ENCODE measurements at regions not wholly inside any gene's neighbourhood (a gene's known extent, or its start where the extent isn't known, plus 50 kb on each side); places are given as distances from the start of the nearest gene placed in this dataset.

DNA sequence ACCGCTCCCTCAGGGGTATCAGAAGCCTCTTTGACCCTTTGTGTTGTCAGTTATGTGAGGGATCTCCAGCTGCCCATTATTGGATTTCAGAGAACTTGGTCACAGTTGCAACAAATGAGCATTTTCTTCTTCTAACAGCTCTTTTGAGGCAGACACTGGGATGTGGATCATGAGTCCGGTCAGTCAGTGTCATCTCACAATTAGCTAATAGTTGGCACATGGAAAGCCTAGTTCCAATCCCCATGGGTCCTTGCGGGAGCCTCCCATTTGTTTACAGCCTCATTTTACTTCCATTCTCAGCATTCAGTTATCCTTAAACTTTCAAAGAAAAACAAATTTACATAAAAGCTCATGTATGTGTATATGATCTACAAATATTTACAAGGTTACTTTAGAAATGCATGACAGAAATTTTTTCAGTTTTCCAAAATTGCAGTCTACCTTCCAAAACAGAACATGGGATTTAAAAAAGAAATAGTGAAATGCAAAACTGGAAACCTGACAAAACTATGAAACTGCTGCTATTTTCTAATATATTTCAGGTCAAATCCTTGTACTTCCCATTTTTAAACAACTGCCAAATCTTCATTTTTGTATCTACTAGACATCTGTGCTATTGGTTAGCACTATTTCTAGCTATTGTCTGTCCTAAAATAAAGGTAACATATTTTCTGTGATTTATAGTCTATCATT, 547.1 kb upstream of the ZEB2 start:
- no peak for DNase-seq

DNA sequence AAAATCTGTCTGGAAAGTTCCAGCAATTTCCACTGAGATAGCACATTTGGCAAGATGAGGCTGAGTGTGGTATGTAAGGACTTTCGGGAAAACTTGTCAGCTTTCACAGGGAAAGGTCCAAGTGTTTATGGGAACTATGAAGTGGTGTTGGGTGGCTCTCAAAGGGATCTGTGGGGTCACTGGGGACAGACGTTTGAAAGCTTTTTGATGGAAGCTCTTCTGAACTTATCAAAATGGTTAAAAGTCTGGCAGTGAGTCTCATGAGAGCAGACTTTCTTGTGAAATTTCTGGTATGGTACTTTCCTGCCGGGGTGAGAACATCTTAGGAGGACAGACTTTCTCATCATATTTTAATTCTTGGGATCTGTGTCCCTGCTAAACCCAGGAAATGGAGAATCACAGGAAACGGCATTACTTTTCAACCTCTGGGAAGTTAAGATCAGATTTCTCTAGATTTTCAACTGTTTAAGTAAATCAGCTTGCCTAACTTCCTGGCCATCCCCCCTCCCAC, 546.3 kb upstream of the ZEB2 start:
- DNase-seq, result no peak

DNA sequence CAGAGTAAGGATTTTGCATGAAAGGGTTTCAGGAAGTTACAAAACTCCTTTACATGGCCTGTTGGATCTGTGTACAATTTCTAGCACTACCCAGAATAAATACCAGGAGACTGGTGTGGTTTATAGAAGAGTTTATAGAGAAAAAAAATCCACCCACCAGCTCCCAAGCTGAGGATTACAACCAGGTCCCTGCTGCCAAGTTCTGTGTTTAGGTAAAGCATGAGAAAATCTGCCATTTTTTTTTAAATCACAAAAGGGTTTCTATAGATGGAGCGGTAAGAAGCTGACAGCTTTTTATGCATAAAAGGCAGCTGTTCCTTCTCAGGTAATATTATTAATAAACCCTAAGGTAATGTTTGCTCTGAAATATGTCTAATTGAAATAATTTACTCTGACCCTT, 545.4 kb upstream of the ZEB2 start:
- DNase-seq, result no peak

DNA sequence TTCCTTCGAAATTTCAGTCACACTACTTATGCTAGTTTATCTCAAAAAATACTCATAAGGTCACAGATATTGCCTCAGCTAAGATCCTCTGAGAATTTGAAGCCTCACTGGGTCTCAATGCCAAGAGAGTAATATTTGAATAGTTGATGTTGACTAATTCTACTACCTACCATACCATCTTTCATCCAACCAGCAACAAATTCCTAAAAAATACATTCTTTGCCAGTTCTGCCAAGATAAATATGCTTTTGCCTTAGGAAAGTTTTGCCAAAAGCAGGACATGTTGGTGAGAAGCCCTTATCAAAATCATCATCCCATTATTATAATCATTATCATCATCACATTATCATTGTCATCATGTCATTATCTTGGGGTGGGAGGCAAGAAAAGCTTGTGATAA, 544.6 kb upstream of the ZEB2 start:
- DNase-seq, result no peak

DNA sequence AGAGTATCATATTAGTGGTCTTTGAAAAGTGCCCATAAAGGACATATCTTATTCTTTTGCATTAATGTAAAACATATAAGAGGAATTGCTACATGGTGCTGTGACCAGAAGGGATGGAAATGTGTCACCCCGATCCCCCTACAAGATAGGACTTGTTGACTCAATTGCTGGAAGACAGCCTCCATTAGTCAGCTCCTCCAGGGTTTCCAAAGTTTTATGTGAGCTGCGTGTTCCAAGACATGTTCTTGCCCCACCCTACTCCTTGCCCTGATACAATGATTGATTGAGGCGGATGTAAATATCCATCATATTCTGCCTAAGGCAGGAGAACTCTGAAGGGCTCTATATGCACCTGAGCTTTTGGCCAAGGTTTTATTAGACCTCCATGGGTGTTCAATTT, 541.0 kb upstream of the ZEB2 start:
- no peak for DNase-seq

DNA sequence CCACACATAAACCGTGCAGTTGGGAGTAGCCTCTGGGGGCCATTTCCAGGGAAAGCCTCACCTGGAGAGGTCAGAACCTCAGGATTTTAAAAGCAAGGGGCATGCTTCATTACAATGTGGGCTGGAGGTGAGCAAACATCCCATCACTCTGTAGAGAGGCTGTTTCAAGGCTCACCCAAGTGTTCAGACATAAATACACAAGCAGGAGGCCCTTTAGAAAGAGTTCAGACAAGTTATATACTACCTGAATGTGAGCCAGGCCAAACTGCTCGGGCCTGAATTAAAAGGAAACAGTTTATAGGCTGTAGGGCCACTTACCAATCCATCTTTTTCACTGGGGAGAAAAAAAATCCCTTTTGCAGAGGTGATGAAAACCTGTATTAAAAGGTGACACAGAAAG, 540.0 kb upstream of the ZEB2 start:
- no peak for DNase-seq

DNA sequence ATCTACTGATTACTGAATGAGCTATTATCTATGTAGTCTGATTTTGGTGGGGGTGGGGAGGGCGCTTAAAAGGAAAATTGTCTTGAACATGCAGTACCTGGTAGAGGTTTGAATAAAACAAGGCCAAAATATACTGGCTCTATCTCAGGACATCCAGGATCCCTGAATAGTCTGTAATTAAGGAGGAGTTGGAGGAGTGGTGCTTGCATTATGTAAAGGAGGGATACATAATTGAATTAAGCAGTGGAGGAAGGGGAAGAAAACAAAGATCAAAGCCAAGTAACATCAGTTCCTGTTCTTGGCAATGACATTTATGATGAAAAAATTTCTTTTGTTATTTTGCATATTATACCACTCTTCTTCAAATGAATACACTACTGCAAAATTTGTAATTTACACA, 539.4 kb upstream of the ZEB2 start:
- DNase-seq, result no peak

DNA sequence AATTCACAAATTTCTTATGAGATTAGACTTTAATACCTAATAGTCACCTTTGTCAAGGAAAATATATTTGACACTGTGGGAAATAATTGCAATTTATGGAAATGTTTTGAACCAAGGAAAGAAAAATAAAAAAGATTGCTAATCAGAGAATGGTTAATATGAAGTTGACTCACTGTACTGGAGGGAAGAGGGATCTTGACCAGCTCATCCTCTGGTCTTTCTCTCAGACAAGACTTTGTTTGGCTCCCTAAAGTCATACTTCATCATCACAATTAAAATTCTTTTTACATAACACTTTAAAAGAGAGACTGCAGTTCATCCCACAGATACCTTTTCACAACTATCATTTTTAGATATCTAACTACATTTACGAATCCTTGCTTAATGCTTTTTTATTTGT, 538.5 kb upstream of the ZEB2 start:
- DNase-seq, result no peak

DNA sequence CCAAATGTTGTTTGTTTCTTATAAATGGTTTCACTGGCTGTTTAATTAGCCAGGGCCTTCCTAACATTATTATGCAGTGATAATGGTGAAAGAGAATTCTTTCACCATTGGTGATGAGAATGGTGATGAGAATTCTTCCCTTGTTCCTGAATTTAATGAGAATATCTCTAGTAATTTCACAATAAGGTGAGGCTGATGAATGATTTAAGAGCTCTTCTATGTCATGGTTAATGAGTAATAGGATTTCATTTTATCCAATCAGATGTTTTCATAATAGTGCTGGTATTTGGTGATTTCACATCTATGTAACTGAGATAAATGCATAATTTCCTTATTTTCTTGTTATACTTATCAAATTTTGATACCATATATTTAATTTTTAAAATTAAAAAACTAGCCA, 535.7 kb upstream of the ZEB2 start:
- DNase-seq, result no peak

DNA sequence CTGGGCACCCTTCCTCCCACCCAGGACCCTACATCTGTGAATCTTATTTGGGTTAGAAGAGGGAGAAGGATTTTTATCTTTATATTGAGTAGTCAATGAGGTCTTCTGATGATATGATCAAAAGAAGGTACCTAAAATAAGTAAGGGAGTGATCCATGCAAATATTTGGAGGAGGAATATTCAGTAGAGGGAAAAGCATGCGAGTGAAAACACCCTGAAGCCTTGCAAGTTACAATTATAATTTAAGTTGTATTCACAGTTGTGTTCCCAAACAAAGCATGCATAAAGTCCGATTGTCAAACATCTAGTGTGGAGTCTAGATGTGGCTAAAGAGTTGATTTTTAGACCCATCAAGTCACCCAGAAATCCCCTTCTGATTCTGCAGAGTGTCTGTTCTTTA, 530.2 kb upstream of the ZEB2 start:
- no peak for DNase-seq

DNA sequence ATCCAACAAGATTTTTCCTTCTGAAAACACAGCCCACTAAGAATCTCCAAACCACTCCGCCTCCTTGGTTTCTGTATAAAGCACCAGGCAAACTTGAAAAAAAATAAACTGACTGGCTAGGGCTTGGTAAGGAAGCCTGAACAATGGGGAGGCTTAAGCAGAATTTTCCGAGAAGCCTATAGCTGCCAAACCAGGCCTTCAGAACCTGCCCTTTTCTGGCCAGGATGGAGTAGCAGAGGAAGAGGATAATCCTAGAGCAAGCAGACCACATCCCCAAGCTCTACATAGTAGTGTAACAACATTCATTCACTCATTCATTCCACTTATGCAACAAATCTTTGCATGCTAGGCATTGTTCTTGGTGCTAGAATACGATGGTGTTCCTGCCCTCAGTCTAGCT, 529.6 kb upstream of the ZEB2 start:
- no peak for DNase-seq

DNA sequence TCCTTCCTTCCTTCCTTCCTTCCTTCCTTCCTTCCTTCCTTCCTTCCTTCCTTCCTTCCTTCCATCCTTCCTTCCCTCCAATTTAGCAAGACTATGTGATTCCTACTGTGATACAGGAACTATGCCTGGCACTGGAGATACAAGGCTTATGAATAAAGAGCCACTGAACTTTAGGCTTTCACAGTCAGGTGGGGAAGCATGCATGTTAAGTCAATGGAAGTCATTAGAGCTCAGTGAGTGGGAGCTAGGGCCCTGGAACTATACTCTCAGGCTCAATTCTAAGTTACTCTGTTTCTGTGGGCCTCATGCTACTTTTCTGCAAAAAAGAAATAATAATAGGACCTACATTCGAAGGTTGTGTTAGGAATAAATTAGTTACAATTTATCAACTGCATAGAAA, 527.6 kb upstream of the ZEB2 start:
- no peak for DNase-seq

DNA sequence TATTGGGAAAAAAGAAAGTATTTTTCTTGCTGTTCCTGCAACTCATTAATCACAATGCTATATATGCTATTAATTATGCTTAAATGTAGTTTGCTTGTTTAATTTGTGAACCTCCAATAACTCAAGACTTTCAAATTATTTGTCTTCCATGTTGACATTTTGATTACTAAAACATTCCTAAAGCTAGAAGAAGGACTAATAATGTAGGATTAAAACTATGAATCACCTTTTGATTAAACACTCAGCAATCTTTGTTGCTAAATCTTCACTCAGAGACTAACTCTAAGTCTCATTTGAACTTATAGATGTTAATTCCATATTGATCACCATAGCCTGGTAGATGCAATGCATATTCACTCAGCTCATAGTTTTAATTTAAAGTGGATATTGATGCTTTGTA, 524.6 kb upstream of the ZEB2 start:
- DNase-seq, result no peak

DNA sequence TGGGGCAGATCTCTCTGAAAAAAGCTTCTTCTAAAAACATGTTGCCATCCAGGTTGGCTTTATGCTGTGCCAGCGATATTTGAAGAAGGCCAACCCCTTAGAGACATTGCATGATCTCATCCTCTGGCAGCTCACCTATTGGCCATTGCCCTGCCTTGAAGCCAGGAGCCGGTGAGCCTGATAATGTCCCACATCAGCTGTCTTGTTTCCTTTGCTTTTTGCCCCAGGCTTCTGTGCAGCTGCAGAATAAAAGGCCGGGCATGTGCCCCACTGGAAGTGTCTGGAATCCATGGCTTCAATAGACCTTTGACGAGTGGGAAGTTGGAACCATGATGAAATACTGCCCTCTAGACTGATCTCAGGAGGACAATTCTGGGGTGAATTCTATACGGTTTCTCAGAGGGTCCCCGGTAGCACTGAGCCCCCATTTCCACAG, 523.5 kb upstream of the ZEB2 start:
- DNase-seq, result no peak

DNA sequence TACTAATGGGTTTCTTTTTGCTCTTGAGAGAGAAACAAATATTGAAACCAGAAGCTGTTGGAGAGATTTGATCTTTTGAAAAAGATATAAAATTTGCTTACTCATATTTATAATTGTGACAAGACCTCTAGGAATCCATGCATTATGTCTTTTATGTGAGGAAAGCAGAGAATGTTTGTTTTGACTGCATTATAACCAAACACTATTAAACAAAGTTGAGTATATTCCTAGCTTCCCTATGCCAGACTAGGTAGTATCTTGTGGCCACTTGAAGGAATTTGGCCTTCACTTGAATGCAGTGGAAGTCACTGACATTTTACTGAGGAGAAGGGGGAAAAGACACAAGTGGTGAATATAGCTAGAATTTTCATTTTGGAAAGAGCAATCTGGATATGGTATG, 521.8 kb upstream of the ZEB2 start:
- DNase-seq, result no peak

DNA sequence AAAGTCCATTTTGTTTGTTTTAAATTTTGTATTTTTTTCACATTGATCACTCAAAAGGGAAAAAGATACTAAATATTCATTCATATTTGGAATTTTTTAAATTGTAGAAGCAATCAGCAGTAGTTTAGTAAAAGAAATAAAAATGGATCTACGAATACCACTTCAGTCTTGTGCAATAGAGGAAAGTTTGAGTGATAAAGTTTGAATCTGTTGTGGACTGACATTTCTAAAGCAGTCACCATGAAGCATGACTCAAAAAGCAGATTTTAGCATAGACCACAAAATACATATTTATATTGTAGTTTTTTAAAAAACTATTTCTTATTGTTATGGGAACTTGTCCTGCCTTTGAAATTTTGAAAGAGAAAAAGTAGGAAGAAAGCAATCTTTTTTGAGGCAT, 520.5 kb upstream of the ZEB2 start:
- DNase-seq, result no peak

DNA sequence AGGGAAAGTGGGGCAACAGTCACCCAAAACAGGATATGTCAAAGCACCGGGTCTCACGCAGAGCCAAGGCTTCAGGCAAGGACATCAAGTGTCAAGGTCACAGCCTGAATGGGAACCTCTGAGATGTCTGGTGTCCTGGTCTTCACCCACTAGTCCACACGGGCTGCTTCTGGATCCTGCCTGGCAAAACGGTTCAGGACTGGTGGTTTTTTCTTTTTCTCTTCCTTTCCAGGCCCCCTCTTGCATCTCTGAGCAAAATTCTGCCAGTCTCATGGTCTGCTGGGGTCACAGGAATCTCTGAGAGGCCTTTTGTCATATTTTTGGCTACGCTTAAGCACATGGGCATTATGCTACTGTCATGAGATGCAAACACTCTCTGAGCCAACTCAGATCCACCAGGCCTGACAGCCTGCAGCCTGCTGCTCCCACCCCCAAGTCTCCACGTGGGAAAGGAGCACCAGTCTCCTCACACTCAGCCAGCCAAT, 518.2 kb upstream of the ZEB2 start:
- no peak for DNase-seq

DNA sequence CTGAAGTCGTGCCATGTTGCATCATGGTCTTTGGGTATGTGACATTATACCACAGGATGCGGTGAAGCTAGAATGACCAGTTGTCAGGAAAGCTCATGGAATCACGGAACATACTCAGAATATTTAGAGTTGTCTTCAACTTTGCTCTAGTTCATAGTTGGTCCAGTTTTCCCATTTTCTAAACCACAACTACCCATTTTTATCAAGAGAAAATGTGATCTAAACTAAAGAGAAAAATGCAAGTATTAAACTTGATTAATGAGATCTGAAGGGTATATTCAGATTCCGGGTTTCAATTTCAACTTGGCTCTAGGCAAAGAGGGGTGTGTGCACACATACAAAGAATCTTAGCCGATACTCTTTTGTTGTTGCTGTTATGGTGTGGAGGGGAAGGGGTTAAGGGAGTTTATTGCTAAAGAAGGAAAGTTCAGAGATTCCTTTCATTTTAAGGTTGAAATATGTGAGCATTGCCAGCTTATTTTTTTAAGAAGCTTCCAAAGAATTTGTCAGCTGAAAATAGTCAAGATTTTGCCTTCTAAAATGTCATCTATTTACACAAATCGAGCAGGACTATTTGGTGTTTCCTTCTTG, 516.6 kb upstream of the ZEB2 start:
- DNase-seq, result no peak

DNA sequence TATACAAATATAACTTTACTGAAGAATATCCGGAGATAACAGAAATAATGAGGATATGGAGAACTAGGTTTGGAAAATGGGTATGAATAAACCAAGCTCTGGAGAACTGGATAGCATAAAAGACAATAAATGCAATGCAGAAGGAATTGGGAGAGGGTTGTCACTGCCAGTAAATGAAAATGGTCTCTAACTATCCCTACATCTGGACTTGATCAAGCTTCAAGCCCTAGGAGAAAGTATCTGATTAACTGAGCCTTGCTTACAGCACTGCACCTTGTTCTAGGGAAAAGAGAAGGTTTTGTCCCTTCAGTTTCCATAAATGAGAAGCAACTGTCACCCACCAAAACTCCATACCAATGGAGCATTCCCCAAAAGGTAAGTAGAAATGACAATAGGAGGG, 514.6 kb upstream of the ZEB2 start:
- DNase-seq, result no peak

DNA sequence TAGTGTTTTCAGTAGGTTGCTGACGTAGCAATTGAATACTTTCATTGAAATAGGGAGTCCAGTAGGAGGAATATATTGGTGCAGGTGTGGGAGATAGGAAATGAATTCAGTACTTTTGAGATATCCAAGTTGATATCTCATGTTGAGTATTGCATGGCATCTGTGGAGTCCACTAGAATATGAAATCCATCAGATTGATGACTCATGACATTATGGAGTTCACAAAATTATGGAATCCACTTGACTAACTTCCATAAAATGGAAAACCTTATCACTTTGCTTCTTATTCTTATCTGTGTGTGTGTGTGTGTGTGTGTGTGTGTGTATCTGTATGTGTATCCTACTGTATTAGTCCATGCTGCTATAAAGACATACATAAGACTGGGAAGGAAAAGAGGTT, 513.5 kb upstream of the ZEB2 start:
- DNase-seq, result no peak

DNA sequence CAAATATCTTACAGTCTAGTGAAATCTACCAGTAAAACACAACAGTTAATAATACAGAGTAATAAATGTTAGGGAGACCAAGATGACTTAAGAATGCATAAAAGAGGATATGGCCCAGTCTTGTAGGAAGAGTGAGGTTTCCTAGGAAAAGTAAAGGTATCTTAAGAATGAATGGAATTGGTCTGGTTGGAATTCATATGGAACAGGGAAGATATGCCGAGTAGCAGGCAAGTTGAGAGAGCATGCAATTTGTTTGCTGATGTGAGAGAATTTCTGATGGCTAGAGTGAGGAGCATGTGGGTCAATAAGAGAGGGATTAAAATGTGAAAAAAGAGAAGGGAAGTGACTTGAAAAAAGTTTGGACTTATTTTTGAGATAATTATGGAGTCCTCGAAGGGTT, 512.9 kb upstream of the ZEB2 start:
- no peak for DNase-seq

DNA sequence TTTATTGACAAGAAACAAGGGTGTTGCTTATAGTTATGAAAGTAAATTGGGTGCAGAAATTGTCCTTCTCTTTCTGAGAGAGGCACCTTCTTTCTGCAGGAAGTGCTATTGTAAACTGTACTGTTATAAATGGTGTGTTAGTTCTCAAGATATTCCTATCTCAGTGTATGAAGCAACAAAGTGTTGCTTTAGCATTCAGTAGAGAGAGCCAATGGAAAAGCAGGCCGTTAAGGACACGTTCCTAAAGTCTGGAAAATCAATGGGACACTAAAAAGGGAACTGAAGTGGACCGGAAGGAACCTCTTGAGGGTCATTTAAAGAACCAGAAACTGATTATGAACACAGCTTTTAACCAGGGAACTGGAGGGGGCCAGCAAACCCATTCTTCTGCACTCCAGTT, 510.0 kb upstream of the ZEB2 start:
- no peak for DNase-seq

DNA sequence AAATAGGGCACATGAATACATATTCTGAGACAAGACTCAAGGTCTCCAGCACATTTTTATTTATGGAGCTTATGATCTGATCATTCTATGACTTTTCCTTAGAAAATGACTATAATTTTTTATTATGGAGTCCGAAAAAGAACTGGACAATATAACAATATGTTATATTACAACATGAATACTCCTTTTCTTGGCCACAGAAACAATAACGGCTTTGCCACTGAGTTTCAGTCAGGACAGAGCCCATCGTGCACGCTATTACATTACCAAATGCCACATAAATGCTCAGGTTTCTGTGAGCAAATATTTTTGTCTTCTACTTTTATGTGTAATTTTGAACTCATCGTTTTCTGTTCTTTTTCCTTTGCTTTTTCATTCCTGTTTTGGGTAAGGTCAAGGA, 509.2 kb upstream of the ZEB2 start:
- no peak for DNase-seq

DNA sequence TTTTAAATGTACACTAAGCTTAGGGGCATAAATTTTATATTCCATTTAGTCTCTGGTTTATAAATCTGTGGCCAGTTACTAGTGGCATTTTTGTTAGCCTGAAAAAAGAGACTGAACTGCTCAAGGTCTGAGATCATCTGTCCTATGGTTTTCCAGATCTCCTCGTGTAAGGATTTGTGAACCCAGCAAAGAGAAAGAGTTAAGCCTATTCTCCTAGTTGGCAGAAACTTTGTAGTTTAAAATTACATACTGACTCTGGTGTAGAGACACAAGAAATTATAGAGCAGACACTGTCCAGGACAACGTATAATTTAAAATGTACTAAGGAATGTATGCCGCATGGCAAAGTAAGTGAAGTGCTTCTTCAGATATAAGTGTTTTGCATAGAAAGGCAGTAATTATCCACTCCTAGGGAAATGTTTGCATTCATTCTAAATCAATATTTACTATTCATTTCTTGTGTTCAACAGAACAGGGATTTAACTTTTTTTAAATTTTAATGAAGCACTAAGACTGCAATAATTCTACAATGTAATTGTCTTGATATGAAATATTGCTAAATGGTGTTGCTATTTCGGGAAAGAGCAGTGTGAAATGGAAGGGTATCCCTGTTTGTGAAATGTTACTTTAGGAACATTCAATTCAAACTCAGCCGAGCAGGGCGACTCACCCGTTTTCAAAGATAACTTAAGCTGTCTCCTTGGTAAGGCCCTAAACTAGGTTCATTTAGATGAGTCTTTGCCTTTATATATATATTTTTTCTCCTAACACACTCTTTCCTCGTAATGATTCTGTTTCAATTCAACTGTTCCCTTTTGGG, 508.4 kb upstream of the ZEB2 start:
- no peak for DNase-seq
